ENCODE measurements at regions not wholly inside any gene's neighbourhood (a gene's known extent, or its start where the extent isn't known, plus 50 kb on each side); places are given as distances from the start of the nearest gene placed in this dataset.

DNA sequence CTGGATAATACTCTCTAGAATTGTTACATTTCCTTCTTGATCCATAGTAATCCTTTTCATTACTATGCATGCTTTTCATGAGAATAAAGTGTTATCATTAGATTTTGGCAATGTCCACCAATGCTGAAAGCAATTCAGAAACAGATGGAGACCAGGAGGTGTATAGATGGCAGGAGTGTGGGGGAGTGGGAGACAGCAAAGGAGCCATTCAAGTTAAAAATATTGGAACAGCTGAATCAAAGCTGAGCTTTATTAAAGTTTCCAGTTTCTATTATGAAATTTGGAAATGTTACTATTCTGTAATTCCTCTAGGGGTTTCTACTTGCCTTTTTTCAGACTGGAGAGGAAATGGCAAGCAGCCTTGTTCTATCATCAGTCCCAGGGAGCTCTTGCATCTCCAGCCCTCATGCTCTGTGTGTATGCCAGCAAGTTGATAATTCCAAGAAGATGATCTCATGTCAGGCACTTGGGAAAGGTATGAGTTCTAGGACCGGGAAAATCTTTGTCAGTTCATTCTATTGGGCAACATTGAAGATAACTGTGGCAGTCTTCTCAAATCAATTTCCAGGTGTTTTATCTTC is 228.0 kb downstream of the CD109 start:
- no peak for DNase-seq

DNA sequence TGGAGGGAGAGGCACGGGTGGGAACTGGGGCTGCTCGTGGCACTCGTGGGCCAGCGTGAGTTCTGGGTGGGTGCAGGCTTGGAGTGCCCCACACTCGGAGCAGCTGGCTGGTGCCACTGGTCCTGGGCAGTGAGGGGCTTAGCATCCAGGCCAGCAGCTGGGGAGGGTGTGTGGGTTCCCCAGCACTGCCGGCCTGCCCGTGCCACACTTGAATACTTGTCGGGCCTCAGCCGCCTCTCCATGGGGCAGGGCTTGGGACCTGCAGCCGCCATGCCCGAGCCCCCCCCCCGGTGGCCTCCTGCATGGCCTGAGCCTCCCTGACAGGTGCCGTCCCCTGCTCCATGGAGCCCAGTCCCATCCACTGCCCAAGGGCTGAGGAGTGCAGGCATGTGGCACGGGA is 207.2 kb downstream of the CD109 start:
- no peak for DNase-seq

DNA sequence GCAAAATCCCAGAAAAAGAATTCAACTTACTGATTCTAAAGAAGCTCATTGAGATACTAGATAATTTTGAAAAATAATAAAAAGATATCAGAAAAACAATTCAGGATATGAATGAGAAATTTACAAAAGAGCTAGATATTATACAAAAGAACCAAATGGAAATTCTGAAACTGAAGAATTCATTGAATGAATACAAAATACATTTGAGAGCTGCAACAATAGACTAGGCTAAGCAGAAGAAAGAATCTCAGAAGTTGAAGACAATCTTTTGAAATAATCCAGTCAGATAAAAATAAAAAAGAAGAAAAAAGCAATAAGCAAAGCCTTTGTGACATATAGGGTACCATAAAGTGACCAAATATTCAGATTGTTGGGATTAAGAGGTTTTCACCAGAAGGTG is 206.0 kb downstream of the CD109 start:
- DNase-seq = no peak

DNA sequence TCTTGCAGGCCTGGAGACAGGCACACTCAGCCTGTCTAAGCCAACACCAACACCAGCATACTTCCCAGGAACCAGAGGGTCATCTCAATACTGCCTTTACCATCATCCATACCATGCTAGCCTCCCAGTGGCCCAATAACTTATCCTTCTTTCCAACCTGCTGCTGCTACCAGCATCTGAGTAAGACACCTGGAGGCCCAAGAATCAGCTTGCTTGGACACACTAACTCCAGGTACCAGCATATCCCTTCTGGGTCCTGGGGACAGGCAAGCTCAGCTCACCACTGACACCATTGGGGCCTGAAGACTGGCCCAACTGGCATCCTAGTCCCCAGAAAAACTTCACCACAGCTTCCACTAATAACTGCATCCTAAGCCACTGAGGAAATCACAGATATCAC is 205.3 kb downstream of the CD109 start:
- DNase-seq = no peak

DNA sequence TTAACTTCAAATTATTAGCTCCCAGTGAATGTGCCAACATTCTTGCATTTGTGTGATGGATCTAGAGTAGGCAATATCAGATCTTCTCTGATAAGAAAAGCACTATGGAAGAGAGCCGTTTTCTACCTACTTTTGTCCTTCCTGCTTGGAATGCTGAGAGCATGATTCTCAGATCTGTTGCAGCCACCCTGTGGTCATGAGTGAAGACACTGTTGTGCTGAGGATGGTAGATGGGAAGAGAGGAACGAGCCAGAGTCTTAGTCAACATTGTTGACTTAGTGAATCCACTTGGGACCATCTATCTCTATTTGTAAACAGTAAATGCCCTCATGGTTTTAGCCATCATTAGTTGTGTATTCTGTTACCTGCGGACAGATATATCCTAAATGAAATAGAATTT is 202.6 kb downstream of the CD109 start:
- no peak for DNase-seq

DNA sequence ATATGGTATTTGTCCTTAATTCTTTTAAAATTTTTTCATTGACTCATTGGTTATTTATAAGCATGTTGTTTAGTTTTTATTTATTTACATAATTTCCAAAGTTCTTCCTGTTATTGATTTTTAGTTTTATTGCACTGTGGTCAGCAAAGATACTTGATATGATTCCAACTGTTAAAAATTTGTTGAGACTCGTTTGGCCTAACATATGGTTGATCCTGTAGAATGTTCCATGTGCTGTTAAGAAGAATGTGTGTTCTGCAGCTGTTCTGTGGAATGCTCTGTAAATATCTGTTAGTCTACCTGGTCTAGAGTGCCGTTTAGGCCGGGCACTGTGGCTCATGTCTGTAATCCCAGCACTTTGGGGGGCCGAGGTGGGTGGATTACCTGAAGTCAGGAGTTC is 197.7 kb downstream of the CD109 start:
- DNase-seq = no peak

DNA sequence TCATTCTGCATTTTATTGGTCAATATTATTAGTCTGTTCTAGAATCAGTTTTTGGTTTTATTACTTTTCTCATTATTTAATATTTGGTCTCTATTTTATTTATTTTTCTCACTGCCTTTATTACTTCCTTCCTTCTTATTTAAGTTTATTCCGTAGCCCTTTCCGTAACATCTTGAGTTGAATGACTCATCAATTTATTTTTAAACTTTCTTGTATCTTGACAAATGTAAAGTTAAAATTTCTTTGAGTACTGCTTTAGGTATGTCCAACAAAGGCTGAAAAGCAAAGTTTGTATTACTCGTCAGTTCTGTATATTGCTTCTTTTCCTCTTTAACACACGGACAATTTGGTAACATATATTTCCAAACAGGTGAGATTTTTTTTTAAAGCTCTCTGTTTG is 192.0 kb downstream of the CD109 start:
- no peak for DNase-seq

DNA sequence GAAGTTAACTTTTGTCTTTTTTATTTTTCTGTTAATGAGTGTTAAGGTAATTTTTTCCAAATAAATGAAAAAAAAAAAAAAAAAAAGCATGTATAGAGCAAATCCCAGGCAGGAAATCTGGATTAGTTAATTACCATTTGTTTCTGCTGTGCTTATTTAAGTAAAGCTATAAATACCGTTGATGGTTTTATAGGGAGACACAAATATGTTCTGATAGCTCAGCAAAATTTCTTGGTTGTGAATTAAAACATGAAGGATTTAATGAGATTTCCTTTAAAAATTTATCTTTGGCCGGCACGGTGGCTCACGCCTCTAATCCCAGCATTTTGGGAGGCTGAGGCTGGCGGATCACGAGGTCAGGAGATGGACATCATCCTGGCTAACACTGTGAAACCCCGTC is 189.4 kb downstream of the CD109 start:
- no peak for DNase-seq

DNA sequence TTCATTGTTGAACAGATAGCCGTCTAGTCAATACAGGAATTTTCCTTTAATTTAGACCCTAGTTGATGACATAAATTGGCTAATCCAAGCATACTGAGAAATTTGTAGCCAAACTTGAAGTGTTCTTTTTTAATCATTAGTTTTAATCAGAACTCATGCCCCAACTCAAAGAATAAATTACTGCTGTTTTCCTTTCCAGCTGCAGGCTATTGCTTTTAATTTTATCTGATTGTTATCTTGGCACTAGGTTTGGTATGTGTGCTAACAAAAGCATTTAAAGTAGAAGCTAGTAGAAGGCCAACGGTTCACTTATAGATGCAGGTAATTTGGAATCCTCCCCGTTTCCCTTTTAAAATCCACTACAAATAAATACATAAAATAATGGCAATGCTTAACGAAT is 188.5 kb downstream of the CD109 start:
- DNase-seq = no peak

DNA sequence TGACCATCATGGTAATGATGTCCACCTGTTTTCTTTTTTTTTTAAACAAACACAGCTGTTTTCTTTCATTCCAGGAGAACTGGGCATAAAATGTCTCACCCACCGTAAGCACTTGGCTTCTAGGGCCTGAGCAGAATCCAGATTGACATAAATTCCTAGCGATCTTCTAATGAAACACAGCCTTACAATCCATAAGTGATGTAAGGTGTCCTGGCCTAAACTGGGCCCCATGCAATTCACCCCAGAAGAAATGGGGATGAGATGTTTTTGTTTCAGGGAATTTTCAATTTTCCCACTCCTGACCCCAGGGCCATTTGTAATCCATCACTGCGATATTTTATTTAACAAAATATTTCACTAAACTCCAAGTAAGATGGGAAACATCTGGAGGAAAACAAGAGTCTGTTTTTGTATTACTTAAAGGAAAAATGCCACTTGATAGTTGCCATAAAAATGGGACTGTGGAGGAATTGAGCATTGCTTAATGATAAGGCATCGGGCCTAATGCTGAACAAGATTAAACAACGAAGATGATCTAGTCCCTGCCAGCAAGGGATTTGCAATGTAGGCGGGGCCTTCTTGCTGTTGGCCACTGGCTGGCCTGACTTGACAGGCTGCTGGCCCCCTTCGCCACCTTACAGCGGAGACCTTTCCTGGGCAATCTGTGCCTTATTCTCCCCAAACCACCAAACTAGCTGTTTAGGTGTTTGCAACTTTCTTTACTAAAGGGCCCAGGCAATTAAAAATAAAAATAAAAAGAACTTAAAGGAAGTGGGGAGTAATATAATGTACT is 183.7 kb downstream of the CD109 start:
- DNase-seq = no peak

DNA sequence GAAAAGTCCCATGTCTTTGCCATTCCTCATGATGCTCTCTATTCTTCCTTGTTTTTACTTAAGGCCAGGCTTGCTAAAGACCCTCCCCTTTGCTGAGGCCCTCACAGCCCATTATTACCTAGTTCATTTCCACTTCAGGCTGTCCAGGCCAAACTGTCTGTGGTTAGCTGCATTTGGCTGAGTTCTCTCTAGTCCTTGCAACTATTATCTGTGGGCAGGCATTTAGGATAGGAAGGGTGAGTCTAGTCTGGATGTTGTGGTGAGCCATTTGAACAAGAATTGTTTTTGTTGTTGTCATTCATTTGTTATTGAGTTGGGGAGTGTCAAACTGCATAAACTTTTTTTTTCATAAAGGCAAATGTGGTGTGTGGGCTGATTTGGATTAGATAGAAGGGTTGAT is 182.4 kb downstream of the CD109 start:
- DNase-seq = no peak

Data from hippocampal formation (tissue), 2 donors.